ENCODE measurements at regions not wholly inside any gene's neighbourhood (a gene's known extent, or its start where the extent isn't known, plus 50 kb on each side); places are given as distances from the start of the nearest gene placed in this dataset.

- Histone ChIP-seq H3K4me3 (ENCODE audit: insufficient read depth, low read length, poor library complexity, severe bottlenecking) (no peak overlapping the region), H3K4me2 (ENCODE audit: low read depth, low read length, poor library complexity, severe bottlenecking) (no peak overlapping the region), H3K79me2 (ENCODE audit: insufficient read depth, low read length) (no peaks in the 10 kb centered on the region), H3K9me2 (replicated peaks; ENCODE audit: insufficient read depth, low read length) (no peaks in the 10 kb centered on the region; the same call in 1 of the 2 replicates), H3K27ac (ENCODE audit: low read depth, low read length) (no peak overlapping the region), H3K36me3 (ENCODE audit: low read length) (no peaks in the 10 kb centered on the region), H3K27me3 (ENCODE audit: low read length) (no peaks in the 10 kb centered on the region), H3F3A (ENCODE audit: insufficient read depth) (no peaks in the 10 kb centered on the region), H2AFZ (ENCODE audit: low read depth, low read length, severe bottlenecking) (no peak overlapping the region), H3K9me3 (ENCODE audit: insufficient read depth, low read length) (no peaks in the 10 kb centered on the region), H4K20me1 (ENCODE audit: low read depth, low read length) (no peaks in the 10 kb centered on the region), H3K9ac (ENCODE audit: low read length) (no peak overlapping the region)
- TF ChIP-seq, protein P1, sequence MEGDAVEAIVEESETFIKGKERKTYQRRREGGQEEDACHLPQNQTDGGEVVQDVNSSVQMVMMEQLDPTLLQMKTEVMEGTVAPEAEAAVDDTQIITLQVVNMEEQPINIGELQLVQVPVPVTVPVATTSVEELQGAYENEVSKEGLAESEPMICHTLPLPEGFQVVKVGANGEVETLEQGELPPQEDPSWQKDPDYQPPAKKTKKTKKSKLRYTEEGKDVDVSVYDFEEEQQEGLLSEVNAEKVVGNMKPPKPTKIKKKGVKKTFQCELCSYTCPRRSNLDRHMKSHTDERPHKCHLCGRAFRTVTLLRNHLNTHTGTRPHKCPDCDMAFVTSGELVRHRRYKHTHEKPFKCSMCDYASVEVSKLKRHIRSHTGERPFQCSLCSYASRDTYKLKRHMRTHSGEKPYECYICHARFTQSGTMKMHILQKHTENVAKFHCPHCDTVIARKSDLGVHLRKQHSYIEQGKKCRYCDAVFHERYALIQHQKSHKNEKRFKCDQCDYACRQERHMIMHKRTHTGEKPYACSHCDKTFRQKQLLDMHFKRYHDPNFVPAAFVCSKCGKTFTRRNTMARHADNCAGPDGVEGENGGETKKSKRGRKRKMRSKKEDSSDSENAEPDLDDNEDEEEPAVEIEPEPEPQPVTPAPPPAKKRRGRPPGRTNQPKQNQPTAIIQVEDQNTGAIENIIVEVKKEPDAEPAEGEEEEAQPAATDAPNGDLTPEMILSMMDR (IDR thresholded peaks at IDR 0.05; ENCODE audit: insufficient read depth, low read length, poor library complexity, severe bottlenecking) = no peak
- TF ChIP-seq EZH2phosphoT487 (conservative IDR thresholded peaks at IDR 0.05; ENCODE audit: low read length) = no peak
Observed at GRCh38 chr10:2188371-2188770, 451.0 kb upstream of the ADARB2 start.

DNA sequence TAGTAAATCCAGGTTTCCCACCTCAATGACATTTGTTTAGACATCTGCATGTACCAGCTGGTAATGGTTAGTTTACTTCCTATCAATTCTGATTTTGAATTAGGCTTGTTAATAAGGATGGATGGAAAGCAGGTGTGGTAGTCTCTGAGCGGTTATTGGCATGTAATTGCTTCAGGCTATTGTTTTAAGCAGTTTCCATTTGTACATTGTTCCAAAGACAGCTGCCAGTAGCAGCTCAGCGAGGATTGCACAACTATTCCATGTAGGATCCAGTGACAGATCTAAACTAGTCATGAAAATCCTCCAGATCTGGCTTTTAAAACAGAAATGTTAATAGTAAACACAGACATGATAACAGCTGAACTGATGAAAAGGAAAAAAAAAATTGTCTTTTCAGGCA, 436.0 kb upstream of the ADARB2 start:
- Histone ChIP-seq H3K27ac (ENCODE audit: low read depth, low read length) (no peak overlapping the region), H3K4me2 (ENCODE audit: low read depth, low read length, poor library complexity, severe bottlenecking) (no peak overlapping the region), H3K4me3 (ENCODE audit: insufficient read depth, low read length, poor library complexity, severe bottlenecking) (no peak overlapping the region), H3F3A (ENCODE audit: insufficient read depth) (no peaks in the 10 kb centered on the region), H3K9ac (ENCODE audit: low read length) (no peak overlapping the region), H3K9me3 (ENCODE audit: insufficient read depth, low read length) (no peaks in the 10 kb centered on the region), H3K27me3 (ENCODE audit: low read length) (no peaks in the 10 kb centered on the region), H4K20me1 (ENCODE audit: low read depth, low read length) (no peaks in the 10 kb centered on the region), H2AFZ (ENCODE audit: low read depth, low read length, severe bottlenecking) (no peak overlapping the region), H3K9me2 (replicated peaks; ENCODE audit: insufficient read depth, low read length) (no peaks in the 10 kb centered on the region), H3K36me3 (ENCODE audit: low read length) (no peaks in the 10 kb centered on the region), H3K79me2 (ENCODE audit: insufficient read depth, low read length) (no peaks in the 10 kb centered on the region)
- no peak for TF ChIP-seq EZH2phosphoT487 (conservative IDR thresholded peaks at IDR 0.05; ENCODE audit: low read length)
- TF ChIP-seq, protein P1 (IDR thresholded peaks at IDR 0.05; ENCODE audit: insufficient read depth, low read length, poor library complexity, severe bottlenecking) = no peak

DNA sequence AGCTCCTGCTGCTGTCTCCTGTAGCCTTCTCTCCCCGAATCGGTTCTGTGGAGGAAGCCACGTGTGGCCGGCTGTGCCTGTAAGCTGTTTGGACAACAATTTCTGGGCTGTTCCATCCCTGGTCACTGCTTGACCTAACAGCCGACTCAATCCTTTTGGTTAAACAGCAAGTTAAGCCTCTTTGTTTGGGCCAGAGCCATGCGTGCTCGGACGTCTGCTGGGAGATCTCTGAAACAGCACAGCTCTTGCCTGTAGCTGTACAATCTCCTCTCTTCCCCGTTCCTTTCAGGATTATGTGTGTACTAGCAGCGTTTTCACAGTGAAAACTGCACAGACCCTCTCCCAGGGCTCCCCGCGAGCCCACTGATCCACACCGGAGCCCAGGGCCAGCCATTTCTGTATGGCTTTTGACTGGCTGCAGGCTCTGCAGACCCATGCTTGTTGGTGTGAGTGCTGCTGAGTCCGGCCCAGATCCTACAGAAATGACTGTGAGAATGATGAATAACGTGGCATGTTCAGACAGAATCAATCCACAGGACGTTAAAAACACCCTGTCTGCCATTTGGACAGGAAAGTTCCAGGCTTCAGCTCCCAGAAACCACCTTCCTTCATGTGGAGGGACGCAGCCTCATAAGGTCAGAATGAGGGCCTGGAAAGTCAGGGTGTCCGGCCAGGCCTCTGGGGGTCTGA, 428.6 kb upstream of the ADARB2 start:
- no peak overlapping the region for H3K27ac ChIP-seq (ENCODE audit: low read depth, low read length)

More for the DNA sequence above, 428.6 kb upstream of the ADARB2 start:
- no peaks in the 10 kb centered on the region for H3K9me2 ChIP-seq (replicated peaks; ENCODE audit: insufficient read depth, low read length)
- H3K36me3 ChIP-seq (ENCODE audit: low read length) = no peaks in the 10 kb centered on the region
- H3K4me3 ChIP-seq (ENCODE audit: insufficient read depth, low read length, poor library complexity, severe bottlenecking) = no peak overlapping the region
- H3K4me2 ChIP-seq (ENCODE audit: low read depth, low read length, poor library complexity, severe bottlenecking) = no peak overlapping the region
- no peaks in the 10 kb centered on the region for H4K20me1 ChIP-seq (ENCODE audit: low read depth, low read length)
- no peaks in the 10 kb centered on the region for H3K27me3 ChIP-seq (ENCODE audit: low read length)
- H2AFZ ChIP-seq (ENCODE audit: low read depth, low read length, severe bottlenecking) = no peak overlapping the region
- no peaks in the 10 kb centered on the region for H3K79me2 ChIP-seq (ENCODE audit: insufficient read depth, low read length)
- H3K9me3 ChIP-seq (ENCODE audit: insufficient read depth, low read length) = no peaks in the 10 kb centered on the region
- H3F3A ChIP-seq (ENCODE audit: insufficient read depth) = no peaks in the 10 kb centered on the region
- no peak for TF ChIP-seq EZH2phosphoT487 (conservative IDR thresholded peaks at IDR 0.05; ENCODE audit: low read length)
- TF ChIP-seq, protein P1 (IDR thresholded peaks at IDR 0.05; ENCODE audit: insufficient read depth, low read length, poor library complexity, severe bottlenecking) = no peak
- H3K9ac ChIP-seq (ENCODE audit: low read length) = no peak overlapping the region

Measured in SU-DHL-6 (cell line).